ENCODE measurements at regions not wholly inside any gene's neighbourhood (a gene's known extent, or its start where the extent isn't known, plus 50 kb on each side); places are given as distances from the start of the nearest gene placed in this dataset.
"Not testable (repeated sequence)": the region's sequence is repeated elsewhere in the genome, so short reads cannot be mapped to it uniquely, and the experiment has no call there.

DNA sequence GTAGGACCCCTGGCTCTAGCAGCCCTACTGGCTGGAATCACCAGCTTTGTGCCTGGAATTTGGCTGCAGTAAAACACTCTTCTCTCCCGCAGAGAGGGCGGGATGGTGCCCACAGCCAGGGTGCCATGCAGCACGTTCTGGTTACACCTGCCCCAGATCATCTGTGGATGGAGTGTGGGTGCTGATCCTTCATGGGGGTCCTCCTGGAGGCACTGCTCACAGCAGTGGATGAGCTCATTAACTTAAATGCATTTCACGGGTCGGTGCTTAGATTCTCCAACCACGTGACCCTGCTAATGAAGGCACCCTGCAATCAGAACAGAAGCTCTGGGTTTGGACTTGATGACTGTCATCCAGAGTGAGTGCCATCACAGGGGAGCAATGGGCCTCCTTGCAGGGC lies 138.6 kb upstream of the AFDN start:
- no peak for DNase-seq (ENCODE audit: extremely low read depth in 1 of 2, low read depth in 1 of 2)

DNA sequence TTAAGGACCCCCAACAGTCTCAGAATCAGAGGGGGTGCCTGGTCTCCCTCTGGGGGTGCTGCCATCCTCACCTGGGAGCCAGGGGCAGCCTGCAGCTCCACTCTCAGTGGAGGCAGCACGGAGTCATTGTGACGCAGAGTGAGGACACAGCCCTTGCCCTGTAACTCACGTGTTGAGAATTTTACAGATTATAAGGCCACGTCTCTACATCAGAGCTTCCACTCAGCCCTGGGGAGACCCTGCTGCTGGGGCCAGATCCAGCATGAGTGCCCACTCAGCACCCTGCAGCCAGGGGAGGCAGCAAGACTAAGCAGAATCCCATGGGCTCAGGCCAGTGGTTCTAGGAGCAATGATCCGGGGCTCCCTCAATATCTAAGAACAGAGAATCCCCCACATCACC lies 137.4 kb upstream of the AFDN start:
- DNase-seq (ENCODE audit: extremely low read depth in 1 of 2, low read depth in 1 of 2), result no peak

DNA sequence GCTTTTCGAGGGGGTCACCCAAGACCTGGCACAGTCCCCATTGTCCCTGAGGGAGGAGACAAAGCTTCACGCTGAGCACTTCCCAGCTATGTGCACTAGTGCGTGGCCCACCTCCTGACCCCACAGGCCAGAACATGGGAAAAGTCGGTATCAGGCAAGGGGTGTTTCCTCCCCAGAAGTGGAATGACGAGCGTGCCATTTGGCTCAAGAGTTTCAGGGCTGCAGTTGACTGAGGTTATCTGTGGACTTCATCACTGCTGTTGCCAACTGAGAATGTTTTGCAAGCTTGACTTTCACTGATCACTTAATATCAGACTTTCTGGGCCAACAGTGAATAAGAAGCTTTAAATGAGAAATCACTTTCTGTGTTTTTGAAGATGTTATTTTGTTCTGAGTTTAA lies 137.0 kb upstream of the AFDN start:
- DNase-seq (ENCODE audit: extremely low read depth in 1 of 2, low read depth in 1 of 2), result no peak

DNA sequence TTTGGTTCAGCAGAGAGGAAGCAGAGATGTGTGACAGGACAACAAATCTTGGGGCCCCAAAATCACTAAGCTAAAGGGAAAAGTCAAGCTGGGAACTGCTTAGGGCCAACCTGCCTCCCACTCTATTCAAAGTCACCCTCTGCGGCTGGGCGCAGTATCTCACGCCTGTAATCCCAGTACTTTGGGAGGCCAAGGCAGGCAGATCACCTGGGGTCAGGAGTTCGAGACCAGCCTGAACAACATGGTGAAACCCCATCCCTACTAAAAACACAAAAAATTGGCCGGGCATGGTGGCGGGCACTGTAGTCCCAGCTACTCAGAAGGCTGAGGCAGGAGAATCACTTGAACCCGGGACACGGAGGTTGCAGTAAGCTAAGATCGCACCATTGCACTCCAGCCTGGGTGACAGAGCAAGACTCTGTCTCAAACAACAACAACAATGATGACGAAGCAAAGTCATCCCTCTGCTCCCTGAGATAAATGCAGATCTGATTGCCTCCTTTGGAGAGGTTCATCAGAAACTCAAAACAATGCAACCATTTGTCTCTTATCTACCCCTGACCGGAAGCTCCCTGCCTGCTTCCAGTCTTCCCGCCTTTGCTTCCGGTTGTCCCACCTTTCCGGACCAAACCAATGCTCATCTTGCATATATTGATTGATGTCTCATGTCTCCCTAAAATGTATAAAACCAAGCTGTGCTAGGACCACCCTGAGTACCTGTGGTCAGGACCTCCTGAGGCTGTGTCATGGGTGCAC lies 136.4 kb upstream of the AFDN start:
- not testable (repeated sequence) for DNase-seq (ENCODE audit: extremely low read depth in 1 of 2, low read depth in 1 of 2)

DNA sequence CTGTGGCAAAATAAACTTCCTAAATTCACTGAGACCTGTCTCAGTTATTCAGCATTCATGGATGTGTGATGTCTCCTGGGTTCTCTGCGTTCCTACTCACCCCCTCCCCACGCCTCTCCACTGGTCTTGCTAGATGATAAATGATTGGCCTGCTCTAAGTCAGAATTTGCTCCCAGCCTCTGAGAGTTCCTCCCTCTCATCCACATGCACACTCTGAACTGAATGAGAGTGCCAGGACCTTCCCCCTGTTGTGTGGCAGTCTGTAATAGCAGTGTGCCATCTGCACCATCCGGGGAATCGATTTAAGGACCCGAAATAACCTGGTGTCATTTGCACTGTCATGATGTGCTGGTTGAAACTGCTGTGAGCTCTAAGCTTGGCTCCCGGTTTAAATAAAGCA lies 135.8 kb upstream of the AFDN start:
- DNase-seq (ENCODE audit: extremely low read depth in 1 of 2, low read depth in 1 of 2), result no peak

DNA sequence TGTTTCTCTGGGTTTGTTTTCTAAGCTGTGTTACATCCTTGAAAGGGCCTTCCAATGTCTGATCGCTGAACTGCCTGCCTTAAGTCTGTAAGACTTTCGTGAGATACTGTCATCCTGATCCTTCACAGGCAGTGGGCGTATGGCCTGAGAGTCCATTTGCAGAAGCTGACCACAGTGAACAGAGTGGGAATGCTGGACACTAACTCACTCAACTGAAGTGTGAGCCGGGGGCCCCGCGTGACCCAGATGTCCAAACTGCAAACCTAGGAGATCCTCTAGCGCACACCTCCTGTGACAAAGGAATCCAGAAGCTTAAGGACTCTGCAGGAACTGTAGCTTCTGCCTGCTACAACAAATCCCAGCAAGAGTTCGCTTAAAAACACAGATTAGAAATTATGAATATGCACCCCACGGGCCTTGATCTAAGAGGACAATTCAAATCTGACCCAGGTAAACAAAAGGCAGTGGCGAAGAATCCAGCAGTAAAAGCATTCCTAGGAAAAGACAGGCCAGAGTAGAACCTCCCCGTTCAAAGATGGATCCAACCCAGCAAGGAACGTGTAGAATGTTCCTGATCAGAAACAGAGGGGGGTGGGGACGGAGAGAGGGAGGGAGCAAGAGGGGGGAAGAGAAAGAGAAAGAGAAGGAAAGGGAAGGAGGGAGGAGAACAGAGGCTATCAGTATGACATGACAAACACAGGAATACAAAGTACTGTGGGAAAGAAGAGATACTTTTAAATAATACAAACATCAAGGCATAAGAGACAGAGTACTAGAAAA lies 135.0 kb upstream of the AFDN start:
- no peak for DNase-seq (ENCODE audit: extremely low read depth in 1 of 2, low read depth in 1 of 2)

DNA sequence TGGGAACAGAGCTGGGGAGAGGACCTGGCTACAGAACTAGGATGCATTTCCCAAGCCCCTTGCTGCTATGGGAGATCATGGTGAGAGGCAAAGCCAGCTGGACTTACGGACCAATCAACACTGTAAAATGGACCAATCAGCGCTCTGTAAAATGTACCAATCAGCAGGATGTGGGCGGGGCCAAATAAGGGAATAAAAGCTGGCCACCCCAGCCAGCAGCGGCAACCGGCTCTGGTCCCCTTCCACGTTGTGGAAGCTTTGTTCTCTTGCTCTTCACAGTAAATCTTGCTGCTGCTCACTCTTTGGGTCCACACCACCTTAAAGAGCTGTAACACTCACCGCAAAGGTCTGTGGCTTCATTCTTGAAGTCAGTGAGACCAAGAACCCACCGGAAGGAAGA lies 133.2 kb upstream of the AFDN start:
- DNase-seq (ENCODE audit: extremely low read depth in 1 of 2, low read depth in 1 of 2), result not testable (repeated sequence)

DNA sequence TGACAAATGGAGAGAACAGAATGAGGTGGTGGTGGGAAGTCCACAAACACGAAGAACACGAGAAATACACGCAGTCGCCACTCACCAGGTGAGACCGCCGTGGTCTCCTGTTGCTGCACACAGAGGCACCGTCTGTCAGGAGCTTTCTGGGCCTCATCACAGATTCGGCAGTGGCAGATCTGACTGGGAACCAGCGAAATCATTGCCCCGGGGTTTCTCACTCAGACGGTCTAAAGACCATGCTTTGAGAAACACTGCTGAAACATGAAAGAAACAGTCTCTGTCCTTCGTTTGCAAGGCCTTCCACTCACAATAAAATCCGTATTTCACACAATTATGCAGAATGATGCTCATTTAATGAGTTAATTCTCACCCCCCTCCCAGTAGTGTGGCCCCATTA lies 130.9 kb upstream of the AFDN start:
- DNase-seq (ENCODE audit: extremely low read depth in 1 of 2, low read depth in 1 of 2), result no peak

DNA sequence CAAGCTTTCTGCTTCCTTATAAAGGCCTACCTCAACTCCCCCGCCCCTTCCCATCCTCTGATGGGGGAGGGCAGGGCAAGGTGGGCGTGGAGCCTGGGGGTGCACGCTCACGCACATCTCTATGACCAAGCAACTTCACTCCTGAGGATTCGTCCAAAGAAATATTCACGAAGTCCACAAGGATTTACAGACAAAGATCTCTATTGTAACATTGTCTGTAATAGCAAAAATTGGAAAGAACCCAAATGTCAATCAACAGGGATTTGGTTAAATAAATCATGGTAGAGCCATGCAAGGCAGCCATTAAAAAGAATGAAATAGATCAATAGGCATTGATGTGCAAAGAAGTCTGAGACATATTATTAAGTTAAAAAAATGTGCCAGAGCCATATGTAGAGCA lies 130.4 kb upstream of the AFDN start:
- DNase-seq (ENCODE audit: extremely low read depth in 1 of 2, low read depth in 1 of 2), result no peak

DNA sequence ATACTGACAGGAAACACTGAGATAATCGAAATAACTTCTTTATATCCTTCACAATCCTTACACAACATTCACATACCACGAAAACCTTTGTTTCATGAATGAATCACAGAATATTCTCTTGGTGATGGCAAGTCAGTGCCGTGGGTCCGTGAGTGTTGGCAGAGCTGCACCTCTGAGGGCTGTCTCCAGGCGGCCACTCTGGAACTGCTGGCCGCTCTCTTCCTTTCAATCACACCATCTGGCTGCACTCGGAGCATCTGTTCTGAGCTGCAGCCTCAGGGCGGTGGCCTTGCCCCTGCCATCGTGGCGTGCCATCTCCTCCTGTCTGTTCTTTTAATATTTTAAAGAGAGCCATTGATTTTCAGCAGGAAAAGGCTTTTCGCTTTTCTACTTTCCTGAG lies 129.4 kb upstream of the AFDN start:
- no peak for DNase-seq (ENCODE audit: extremely low read depth in 1 of 2, low read depth in 1 of 2)

DNA sequence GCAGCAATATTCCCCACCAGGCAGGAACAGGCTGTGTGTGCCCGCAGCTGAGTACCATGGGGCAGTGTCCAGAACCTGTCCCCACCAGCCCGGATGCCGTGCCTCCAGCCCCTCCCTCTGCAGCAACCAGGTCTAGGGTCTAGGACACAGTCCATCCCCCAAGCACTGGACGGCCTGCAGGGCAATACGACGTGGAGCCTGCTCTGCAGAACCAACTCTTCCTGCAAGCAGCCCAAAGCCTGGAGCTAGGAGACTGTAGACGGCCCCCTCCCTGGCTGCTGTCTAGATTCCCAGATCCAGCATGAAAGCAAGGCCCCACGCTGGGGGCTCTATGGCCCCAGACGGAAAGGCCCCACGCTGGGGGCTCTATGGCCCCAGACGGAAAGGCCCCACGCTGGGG lies 128.2 kb upstream of the AFDN start:
- no peak for DNase-seq (ENCODE audit: extremely low read depth in 1 of 2, low read depth in 1 of 2)

DNA sequence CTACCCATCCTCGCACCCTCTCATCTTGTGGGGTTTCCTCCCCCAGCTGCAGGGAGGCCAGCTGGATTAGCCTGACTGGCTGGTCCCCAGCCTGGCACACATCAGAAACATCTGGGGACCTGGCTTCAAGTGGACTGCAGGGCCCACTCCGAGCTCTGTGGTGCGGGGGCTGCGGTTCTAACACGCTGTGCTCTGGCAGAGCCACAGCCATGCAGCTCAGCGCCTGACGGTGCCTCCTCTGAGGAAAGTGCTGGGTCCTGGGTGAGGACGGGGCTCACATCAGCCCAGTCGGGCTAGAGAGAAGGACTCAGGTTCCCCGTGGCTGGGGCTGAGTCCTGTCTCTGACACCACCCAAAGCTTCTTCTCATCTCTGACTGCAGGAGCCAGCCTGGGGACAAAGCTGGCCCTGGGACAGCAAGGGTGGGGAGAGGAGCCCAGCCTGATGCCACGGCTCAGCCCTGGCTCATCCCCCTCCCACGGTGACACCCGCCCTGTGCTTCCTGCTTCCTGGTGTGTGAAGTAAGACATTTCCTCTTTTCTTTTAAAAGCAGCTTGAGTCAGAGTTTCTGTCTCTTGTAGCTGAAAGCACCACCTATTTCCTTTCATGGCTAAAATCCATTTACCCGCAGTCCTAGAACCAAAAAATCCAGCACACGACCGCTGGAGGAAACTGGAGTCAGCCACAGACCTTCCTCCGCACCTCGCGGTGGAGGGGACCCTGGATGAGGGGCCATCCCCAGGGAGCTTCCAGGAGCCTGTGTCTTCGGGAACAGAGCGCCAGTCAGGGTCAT lies 127.4 kb upstream of the AFDN start:
- peak in 1 of 2 donors; percentile 3 for DNase-seq (ENCODE audit: extremely low read depth in 1 of 2, low read depth in 1 of 2)

DNA sequence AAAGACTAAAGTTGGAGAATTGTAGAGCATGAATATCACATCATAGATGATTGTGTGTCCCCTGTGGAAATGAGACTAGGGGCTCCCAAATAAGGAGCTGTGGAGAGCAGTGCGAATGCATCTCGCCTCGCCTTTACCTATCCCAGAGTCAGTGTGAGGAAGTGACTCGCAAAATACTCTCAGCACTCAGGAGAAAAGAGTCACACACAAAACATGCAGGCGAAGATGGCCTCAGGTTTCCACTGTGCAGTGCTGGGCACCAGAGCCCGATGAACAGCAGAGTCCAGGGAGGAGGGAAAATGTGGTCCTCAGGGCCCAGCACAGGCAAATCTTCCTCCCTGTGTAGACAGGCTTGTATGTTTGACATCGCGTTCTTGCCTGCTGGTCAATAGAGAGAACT lies 126.5 kb upstream of the AFDN start:
- no peak for DNase-seq (ENCODE audit: extremely low read depth in 1 of 2, low read depth in 1 of 2)

DNA sequence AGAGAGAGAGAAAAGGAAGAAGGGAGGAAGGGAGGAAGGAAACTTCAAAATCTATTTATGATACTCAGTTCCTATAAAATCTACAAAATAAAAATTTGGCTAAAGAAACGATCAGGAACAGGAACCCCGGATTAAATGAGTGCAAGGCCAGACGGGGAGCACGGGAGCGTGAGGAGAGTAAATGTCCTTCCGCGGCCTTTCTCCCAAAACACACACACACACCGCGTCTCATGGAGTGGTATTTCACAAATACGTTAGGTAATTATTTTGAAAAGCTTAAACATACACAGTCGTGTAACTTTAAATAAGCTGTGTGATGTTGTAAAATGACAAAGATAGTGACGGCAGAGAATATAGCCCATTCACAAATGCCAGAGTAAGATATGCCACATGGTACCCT lies 125.7 kb upstream of the AFDN start:
- DNase-seq (ENCODE audit: extremely low read depth in 1 of 2, low read depth in 1 of 2), result no peak

DNA sequence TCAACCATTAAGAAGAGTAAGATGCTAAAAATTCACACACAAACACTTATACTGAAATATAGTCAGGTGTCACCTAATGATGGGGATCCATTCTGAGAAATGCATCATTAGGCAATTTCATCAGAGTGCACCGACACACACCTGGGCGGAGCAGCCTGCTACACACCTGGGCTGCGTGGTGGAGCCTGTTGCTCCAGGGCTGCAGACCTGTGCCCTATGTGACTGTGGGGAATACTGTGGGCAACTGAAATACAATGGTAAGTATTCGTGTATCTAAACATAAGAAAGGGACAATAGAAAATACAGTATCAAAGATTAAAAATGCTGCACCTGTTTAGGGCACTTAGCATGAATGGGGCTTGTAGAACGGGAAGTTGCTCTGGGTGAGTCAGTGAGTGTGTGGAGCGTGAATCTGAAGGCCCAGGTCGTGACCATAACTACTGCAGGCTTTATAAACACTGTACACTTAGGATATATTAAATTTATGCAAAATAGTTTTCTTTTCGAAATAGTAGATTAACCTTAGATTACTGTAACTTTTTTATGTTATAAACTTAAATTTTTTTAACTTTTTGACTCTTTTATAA lies 124.4 kb upstream of the AFDN start:
- DNase-seq (ENCODE audit: extremely low read depth in 1 of 2, low read depth in 1 of 2), result no peak

DNA sequence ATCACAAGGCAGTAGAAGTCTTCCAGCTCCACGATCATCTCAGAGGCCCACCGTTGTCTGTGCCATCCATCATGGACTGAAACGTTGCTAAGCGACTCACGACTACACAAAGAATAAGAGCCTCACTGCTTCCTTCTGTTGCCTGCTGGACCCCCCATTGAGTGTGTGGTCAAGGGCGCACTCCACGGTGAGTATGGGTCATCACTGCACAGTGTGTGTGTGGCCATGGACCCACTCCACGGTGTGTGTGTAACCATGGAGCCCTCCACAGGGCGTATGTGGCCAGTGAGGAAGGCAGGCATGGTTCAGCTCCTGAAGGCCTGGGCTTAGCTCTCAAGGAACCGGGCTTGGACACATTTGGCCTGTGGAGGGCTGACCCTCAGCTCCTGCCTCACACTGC lies 123.4 kb upstream of the AFDN start:
- no peak for DNase-seq (ENCODE audit: extremely low read depth in 1 of 2, low read depth in 1 of 2)

DNA sequence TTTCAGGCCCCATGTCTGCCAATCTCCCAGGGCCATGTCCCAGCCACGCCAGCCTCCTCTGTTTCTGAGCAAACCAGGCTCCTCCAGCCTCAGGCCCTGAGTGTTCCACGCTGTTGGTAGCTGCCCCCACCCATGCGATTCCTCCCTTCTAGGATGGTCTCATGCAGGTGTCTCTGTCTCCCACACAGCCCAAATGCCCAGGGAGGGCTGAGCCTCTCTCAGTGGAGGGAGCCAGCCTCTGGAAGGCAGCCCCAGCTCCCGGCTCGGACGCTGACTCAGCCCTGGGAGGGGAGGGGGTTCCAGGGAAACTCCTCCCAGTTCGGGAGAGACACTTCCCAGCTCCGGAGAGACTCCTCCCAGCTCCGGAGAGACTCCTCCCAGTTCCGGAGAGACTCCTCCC lies 122.9 kb upstream of the AFDN start:
- no peak for DNase-seq (ENCODE audit: extremely low read depth in 1 of 2, low read depth in 1 of 2)

DNA sequence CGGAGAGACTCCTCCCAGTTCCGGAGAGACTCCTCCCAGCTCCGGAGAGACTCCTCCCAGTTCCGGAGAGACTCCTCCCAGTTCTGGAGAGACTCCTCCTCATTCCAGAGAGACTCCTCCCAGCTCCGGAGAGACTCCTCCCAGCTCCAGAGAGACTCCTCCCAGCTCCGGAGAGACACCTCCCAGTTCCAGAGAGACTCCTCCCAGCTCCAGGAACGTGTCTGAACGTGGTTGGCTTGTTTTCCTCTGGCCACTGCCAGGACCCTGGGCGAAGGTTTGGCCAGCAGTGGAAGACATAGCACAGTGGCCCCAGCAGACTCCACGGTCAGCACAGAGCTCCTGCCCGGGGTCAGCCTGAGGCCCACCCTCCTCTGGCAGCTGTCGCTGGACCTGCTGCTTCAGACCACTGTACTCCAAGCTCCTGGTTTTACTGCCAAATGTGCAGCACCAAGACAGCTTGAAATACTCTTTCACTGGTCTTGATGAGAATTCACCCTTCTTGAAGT lies 122.3 kb upstream of the AFDN start:
- DNase-seq (ENCODE audit: extremely low read depth in 1 of 2, low read depth in 1 of 2), result no peak

DNA sequence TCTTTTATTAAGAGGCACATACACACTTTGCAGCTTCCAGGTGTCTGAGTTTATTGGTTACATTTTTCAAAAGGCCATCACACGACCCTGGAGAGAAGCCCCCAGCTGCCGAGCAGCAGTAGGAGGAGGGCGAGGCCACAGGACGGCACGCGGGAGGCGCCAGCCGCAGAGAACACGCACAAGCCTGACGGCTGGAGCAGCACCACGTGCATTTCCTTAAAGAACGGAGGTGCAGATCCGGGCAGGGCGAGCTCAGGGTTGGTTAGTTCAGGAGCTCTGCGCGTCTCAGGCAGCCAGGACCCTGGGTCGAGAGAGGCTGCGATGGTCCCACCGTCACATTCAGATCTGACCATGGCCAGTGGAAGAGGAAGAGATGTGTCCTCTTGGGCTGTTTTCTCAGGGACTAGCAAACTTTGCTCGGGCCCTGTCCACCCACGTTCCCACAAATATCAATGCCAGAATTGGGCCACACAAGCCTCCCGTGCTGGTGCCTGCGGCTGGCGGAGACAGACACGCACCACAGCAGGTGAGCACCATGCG lies 121.4 kb upstream of the AFDN start:
- no peak for DNase-seq (ENCODE audit: extremely low read depth in 1 of 2, low read depth in 1 of 2)

DNA sequence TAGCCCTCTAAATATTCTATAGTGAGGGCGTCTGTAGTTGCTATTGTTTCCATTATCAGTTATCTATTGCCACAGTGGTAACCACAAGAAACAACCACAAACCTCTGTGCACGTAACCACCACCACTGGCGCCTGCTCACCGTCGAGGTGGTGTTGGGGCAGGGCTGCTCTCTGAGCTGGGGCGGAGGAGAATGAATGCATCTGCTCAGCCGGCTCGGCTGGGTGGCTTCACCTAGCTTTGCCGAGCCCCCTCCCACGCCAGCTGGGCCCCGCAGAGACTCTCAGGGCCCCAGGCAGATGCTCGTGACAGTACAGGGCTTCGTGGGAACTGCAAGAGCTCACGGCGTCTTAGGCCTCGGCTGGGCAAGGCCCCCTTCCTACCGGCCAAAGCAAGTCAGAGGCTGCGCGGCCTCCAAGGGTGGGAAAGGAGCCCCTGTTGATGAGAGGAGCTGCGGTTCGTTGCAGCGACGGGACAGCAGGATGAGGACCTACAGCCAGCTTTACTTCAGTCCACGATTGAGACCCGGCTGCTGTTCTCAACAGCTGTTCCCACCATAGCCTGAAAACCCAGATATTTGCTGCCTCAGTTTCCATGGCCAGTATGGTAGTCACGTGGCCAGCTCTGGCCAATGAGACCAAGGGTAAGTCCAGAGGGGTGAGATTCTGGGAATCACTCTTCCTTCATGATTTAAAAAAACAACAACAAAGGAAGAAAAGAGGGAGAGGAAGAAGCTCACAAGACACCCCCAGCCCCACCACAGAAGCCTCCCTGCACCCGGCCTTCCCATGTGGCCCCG lies 120.2 kb upstream of the AFDN start:
- DNase-seq (ENCODE audit: extremely low read depth in 1 of 2, low read depth in 1 of 2), result peak in 1 of 2 donors; percentile 22
